MG63 (cell line): ENCODE measurements at regions not wholly inside any gene's neighbourhood (a gene's known extent, or its start where the extent isn't known, plus 50 kb on each side); places are given as distances from the start of the nearest gene placed in this dataset.

ENCODE experiments used
- DNase-seq: peaks from one replicate; pipeline ENCODE4 v3.0.0-alpha.2; 2020
- H3K27me3 ChIP-seq: fragments of 250-450 bp; sonication (Bioruptor Pico); 2 replicates; pipeline ENCODE4 v1.5.1; 2020; ENCODE audit warnings: mild to moderate bottlenecking, moderate library complexity
- H3K36me3 ChIP-seq: fragments of 250-450 bp; sonication (Bioruptor Pico); 2 replicates; pipeline ENCODE4 v1.5.1; 2020; ENCODE audit warnings: mild to moderate bottlenecking, moderate library complexity
- H3K4me3 ChIP-seq: fragments of 250-450 bp; sonication (Bioruptor Pico); 2 replicates; pipeline ENCODE4 v1.5.1; 2020; ENCODE audit warnings: mild to moderate bottlenecking, moderate library complexity
- H3K9me3 ChIP-seq: fragments of 250-450 bp; sonication (Bioruptor Pico); 2 replicates; pipeline ENCODE4 v1.5.1; 2020; ENCODE audit warnings: mild to moderate bottlenecking, moderate library complexity

DNA sequence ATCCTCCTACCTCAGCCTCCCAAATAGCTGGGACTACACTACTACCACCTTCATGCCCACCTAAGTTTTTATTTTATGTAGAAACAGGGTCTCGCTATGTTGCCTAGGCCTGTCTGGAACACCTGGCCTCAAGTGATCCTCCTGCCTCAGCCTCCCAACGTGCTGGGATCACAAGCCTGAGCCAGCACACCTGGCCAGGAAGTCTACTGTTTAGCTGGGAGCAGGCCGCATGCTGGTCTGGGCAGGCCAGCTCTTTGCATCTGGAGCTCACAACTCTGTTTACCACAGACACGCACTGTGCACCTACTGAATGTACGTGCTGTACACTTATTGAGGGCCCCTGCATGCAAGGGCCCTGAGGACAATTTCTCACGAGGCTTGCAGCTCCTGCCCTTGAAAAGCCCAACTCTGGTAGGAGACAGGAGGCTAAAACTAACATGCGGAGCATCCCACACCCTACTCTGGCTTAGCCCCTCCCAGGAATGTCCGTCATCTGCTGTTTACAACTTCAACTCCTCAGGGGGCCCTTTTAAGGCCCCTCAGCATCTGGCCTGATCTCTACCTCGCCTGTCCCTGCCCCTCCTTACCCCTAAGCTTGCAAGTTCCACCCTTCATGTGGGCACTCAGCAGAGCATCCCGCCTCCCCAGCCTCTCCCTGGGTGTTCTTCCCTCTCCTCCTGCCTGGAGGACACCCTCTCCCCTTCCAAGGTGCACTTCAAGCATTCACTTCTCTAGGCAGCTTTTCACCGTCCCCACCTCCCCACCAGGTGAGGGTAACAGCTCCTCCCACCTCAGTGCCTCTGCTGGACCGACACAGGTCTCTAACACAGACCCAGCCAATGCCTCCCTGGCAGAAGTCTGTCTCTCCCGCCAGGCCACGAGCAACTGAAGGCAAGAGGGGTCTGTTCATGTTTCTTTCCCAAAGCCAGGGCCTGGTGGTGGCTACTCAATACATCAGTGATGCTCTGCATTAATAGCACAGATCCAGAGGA lies 114.2 kb upstream of the UQCRFS1 start:
- H3K4me3 ChIP-seq: no peak overlapping the region
- DNase-seq: no peak
- no peaks in the 10 kb centered on the region for H3K9me3 ChIP-seq
- H3K27me3 ChIP-seq: 0 out of 2 replicates have a peak, but pooled peaks cover 3% of the 10 kb centered on the region
- no peaks in the 10 kb centered on the region for H3K36me3 ChIP-seq

DNA sequence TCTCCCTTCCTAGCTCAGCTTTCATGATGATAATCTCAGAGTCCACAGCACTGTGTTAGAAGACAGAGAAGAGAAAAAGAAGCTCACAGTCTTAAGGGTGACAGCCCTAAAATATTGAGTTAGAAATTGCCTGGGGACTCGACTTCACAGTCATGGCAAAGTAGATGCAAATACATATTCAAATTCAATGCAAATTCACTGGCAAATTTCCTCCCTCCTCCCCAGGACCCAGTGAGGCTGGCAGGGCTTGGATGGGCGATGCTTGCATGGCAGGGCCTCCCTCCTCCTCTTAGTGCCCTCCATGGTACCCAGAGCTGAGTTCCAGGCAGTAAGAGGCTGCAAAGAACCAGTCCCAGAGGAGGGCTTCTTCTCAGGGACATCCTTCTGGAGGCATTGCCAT lies 115.6 kb upstream of the UQCRFS1 start:
- Histone ChIP-seq H3K4me3 (no peak overlapping the region), H3K9me3 (no peaks in the 10 kb centered on the region), H3K36me3 (no peaks in the 10 kb centered on the region), H3K27me3 (no peaks in the 10 kb centered on the region)
- DNase-seq: no peak

DNA sequence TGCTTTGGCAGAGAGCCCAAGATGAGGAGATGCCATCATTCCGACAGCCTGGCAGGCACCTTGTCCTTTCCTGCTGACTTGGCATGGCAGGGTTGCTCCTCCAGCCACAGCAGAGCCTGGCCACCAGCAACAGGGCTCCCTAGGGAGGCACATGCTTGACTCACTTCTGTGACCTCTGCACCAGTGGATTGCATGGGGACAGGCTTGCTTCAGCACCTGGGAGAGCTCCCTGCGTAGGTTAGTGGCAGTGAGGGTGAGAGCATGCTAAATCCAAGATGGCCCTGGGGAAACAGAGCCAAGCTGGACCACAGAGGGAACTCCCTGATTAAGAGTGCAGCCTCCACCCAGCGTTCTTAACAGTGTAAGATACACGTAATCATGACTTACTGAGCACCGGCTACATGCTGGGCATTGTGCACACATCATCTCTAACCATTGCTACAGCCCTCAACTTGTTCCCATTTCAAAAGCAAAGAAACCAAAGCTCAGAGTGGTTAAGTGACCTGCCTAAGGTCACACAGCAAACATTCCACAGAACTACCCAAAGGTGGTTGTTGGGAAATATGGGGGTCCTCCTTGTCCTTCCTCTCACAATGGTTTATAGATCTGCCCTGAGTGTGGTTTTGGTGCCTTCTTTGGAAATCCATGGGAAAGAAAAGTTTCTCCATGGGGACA lies 116.6 kb upstream of the UQCRFS1 start:
- Histone ChIP-seq H3K9me3 (no peaks in the 10 kb centered on the region), H3K36me3 (no peaks in the 10 kb centered on the region)
- peak; percentile 33 for DNase-seq

DNA sequence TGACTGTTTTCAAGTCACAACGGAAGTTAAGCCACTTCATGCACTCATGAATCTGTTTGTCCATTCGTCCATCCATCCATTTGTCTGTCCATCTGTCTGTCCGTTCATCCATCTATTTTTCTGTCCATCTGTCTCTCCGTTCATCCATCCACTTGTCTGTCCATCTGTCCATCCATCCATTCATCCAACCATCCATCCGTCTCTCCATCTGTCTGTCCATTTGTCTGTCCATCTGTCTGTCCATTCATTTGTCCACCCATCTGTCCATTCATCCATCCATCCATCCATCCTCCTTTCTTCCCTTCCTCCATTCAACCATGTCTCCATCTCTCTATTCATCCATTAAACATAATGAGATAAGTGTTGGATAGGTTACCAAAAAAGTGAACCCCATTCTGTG lies 123.5 kb upstream of the UQCRFS1 start:
- Histone ChIP-seq H3K27me3 (no peaks in the 10 kb centered on the region), H3K36me3 (no peaks in the 10 kb centered on the region), H3K9me3 (no peaks in the 10 kb centered on the region), H3K4me3 (no peak overlapping the region)
- DNase-seq: no peak

More for the DNA sequence above, 116.6 kb upstream of the UQCRFS1 start:
- no peak overlapping the region for H3K4me3 ChIP-seq
- H3K27me3 ChIP-seq: no peaks in the 10 kb centered on the region

DNA sequence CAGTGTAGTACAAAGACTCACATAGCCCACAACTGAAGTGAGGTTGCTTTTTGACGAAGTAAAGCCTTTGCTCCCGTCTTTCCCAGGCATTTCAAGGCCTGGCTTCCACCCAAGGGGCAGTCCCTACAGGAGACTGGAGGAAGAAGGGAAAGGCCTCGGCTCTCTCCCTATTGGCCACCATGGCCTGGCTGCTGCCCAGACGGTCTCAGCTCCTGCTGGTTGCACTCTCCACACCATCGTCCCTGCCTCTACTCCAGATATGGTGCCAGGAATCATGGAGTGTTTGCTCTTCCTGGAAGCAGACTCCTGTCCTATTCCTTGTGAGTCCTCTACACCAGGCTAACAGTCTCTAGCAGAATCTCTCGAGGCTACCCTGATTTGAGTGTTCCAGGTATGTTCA lies 124.1 kb upstream of the UQCRFS1 start:
- Histone ChIP-seq H3K9me3 (no peaks in the 10 kb centered on the region), H3K4me3 (no peak overlapping the region), H3K36me3 (no peaks in the 10 kb centered on the region), H3K27me3 (no peaks in the 10 kb centered on the region)
- DNase-seq: no peak

DNA sequence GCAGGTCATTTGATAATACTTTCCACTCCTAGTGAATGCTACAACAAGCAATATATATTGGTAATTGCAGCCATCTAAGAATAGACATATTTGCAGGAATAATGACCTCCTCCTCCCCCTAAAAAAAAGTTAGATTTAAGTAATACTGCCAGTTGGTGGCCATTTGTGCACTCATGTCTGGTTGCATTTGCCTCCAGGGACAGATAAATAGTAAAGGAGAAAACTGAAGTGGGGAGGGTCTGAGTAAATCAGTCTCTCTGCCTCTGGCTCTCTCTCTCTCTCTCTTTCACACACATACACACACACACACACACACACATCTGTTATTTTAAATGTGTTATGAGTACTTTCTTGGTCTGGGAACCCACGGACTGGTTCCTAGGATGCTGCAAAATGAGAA lies 125.5 kb upstream of the UQCRFS1 start:
- Histone ChIP-seq H3K4me3 (no peak overlapping the region), H3K27me3 (no peaks in the 10 kb centered on the region), H3K36me3 (no peaks in the 10 kb centered on the region), H3K9me3 (no peaks in the 10 kb centered on the region)
- DNase-seq: no peak

DNA sequence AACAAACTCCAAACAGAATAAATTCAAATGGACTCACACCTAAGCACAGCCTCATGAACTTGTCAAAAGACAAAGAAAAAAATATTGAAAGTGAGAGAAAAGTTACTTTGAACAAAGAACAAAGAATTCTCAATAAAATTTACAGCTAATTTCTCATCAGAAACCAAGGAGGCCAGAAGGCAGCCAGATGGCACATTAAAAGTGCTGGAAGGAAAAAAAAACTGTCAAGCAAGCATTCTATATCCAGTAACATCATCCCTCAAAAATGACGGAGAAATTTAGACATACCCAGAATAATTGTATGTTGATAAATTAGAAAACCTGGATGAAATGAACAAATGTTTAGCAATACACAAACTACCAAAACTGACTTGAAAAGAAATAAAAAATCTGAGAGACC lies 129.8 kb upstream of the UQCRFS1 start:
- no peak overlapping the region for H3K4me3 ChIP-seq
- no peak for DNase-seq
- 0 out of 2 replicates have a peak, but pooled peaks cover 3% of the 10 kb centered on the region for H3K9me3 ChIP-seq
- H3K27me3 ChIP-seq: no peaks in the 10 kb centered on the region
- no peaks in the 10 kb centered on the region for H3K36me3 ChIP-seq

DNA sequence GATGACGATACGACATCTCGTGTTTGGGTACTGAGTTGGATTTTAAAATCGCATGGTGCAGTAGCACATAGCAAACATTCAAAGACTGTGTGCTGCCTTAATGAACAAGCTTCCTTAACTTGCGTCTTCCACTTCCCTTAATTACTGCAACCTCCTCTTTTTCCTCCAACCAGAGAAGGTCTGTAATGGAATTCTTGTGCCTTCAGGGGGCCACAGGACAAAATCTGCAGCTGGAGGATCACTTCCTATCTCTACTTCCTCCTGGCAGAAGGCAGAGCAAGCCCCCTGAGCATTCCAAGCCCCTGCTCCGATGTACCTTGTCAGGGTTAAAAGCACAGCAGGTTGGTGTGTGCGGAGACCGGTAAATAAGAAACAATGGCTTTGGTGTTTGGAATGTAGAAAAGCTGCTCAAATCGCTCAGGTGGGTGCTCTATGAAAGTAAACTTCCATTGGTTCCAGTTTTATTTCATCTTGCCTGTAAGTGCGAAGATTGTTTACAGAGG lies 151.3 kb upstream of the UQCRFS1 start:
- Histone ChIP-seq H3K27me3 (no peaks in the 10 kb centered on the region), H3K36me3 (no peaks in the 10 kb centered on the region), H3K4me3 (no peak overlapping the region), H3K9me3 (no peaks in the 10 kb centered on the region)
- DNase-seq: no peak

DNA sequence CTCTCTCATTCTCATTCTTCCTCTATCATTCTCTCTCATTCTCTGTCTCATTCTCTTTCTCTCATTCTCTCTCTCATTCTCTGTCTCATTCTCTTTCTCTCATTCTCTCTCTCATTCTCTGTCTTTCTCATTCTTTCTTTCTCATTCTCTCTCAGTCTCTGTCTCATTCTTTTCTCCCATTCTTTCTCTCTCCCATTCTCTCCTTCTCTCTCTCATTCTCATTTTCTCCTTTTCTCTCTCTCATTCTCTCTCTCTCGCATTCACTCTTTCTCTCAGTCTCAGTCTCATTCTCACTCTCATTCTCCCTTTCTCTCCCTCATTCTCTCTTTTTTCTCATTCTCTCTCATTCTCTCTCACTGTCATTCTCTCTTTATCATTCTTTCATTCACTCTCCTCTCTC lies 152.0 kb upstream of the UQCRFS1 start:
- no peak for DNase-seq
- Histone ChIP-seq H3K9me3 (no peaks in the 10 kb centered on the region), H3K36me3 (no peaks in the 10 kb centered on the region), H3K27me3 (no peaks in the 10 kb centered on the region), H3K4me3 (no peak overlapping the region)

DNA sequence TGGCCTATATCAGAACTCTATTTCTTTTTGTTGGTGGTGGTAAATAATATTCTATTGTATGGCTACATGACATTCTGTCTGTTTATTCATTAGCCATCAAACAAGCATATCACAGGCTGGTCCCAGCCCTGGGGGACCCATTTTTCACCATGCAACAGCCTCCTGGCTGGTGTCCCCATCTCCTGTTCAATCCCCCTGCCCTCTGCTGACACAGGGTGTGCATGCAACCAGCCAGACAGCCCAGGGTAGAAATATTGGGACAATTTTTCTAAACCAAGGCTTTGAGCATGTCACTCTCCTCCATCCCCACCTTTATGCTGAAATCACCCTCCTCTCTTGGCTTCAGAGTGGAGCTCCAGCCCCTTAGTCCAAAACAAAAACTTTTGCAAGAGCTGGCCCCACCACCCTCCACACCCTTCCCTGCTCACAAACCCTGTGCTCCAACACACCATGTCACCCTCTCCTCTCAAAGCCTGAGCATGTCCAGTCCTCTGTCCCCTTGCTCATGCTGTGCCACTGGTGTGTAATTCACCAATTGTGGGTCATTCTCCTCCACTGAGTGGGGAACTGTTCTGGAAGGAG lies 153.0 kb upstream of the UQCRFS1 start:
- H3K9me3 ChIP-seq: no peaks in the 10 kb centered on the region

DNA sequence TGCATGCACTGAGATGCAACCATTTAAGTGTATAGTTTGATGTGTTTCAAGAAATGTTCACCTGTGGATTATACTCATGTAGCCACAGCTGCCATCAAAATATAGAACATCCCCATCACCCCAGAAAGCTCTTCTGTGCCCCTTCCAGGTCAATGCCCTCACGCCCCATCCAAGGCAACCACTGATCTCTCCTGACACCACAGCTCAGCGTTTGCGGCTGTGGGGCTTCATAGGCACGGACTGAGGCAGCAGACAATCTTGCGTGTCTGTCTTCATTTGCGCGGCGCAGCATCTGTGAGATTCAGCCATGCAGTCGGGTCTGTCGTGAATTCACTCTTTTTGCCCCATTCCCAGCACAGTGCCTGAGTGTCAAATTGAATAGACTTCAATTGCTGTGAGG lies 153.8 kb upstream of the UQCRFS1 start:
- DNase-seq: no peak
- Histone ChIP-seq H3K9me3 (no peaks in the 10 kb centered on the region), H3K4me3 (no peak overlapping the region), H3K27me3 (no peaks in the 10 kb centered on the region), H3K36me3 (no peaks in the 10 kb centered on the region)

More for the DNA sequence above, 153.0 kb upstream of the UQCRFS1 start:
- no peaks in the 10 kb centered on the region for H3K36me3 ChIP-seq
- no peaks in the 10 kb centered on the region for H3K27me3 ChIP-seq
- H3K4me3 ChIP-seq: no peak overlapping the region
- DNase-seq: no peak

DNA sequence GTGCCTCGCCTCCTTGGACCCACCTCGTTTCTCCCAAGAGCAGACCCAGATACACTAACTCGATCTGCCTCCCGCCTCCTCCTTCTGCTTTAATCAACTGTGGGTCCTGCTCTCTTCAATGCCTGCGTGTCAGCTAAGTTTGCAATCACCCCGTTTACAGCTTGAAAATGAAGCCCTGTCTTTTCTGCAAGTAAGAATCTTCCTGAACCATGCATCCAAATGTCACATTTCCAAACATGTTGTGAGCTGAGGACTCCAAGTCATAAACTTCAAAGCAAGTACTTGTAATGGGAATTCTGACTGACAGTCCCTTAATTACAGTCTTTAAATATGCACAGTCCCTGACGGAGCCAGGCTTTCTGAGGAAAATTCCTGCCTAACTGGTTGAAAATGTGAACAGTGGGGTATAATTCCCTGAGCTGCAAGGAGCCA lies 154.9 kb upstream of the UQCRFS1 start:
- Histone ChIP-seq H3K9me3 (no peaks in the 10 kb centered on the region), H3K4me3 (no peak overlapping the region), H3K27me3 (no peaks in the 10 kb centered on the region), H3K36me3 (no peaks in the 10 kb centered on the region)
- no peak for DNase-seq

DNA sequence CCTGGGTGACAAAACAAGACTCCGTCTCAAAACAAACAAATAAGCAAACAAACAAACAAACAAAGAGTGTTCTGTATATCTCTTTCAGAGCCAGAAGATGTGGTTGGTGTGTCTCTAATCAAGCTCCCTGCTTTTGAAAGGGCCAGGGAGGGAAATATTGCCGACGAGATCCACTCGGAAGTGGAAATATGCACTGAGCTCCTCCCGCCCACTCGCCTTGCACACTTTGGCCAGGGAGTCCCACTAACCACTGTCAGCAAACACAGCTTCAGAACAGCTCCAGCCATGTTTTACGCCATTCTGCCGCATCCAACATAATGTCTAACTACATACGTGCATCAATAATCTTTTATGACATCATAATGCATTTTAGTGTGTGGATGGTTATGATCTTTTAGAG lies 155.5 kb upstream of the VSTM2B start:
- Histone ChIP-seq H3K4me3 (no peak overlapping the region), H3K36me3 (no peaks in the 10 kb centered on the region), H3K9me3 (no peaks in the 10 kb centered on the region), H3K27me3 (no peaks in the 10 kb centered on the region)
- no peak for DNase-seq

DNA sequence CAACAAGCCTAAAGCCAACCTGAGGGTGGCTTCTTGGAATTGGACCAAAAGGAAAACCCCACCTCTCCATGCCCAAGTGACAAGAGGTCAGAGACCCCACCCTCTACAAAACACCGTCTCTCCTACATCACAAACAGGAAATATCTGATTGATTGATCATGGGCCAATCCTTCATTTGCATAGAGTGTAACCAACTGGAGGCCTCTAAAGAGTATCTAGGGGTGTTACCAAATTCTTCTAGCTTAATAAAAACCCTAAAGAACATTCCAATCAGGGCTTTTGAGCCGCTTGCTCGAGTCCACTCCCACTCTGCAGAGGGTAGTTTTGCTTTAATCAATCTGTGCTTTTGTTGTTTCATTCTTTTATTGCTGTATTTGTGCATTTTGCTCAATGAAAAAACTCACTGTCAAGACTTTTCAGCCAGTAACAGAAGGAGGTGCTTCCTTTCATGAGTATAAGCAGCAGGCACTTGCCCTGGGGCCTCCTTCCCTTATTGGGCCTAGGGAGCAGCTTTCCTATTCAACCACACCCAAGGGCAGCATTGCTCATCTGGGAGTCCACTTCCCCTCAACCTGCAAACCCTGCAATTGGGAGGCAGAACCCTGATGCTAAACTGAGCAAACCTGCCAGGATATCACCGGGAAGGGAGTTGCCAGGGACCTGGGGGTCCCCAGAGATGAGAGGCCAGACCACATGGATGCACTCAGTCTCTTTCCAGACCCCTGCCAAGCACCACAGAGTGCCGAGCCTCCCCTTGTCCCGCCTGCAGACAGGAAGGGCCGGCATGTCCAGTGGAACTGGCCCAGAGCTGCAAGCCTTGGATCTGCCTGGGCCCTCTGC lies 154.3 kb upstream of the VSTM2B start:
- H3K9me3 ChIP-seq: no peaks in the 10 kb centered on the region
- no peaks in the 10 kb centered on the region for H3K36me3 ChIP-seq
- DNase-seq: no peak

DNA sequence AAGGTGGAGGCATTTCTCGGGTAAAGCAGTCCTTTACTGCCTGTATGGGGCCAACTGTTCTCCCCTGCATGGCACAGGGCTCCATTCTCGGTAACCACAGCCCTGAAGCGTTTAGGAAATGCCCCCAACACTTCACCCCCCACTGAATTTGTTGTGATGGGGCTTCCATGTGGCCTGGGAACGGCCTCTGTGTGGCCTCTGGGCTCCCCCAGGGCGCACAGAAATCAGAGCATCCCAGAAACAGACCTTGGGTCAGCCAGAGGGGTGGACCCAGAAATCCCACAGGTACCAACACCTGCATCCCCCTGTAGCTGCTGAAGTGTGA lies 153.7 kb upstream of the VSTM2B start:
- Histone ChIP-seq H3K36me3 (no peaks in the 10 kb centered on the region), H3K9me3 (no peaks in the 10 kb centered on the region), H3K27me3 (peaks cover 2% of the 10 kb centered on the region; the same call in 1 of the 2 replicates), H3K4me3 (no peak overlapping the region)
- DNase-seq: no peak

More for the DNA sequence above, 154.3 kb upstream of the VSTM2B start:
- Histone ChIP-seq H3K27me3 (peaks cover 2% of the 10 kb centered on the region; the same call in 1 of the 2 replicates), H3K4me3 (no peak overlapping the region)

DNA sequence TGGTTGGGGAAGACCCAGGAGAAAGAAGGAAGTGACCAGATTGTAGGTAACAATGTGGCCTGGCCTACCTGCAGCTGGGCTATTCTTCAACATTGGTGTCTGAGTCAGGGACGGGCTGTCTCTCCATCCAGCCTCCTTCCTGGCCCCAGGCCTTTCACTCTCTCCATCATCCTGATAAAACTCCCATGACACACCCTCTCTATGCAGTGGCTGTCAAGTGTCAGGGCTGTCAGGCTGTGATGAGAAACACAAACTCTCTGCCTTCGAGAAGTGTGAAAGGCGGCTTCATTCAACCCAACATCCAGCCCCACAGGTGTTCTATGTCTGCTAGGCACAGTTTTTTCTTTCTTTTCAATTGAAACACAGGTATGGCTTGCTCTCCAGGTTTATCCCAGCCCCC lies 153.3 kb upstream of the VSTM2B start:
- Histone ChIP-seq H3K27me3 (peaks cover 2% of the 10 kb centered on the region; the same call in 1 of the 2 replicates), H3K36me3 (no peaks in the 10 kb centered on the region), H3K4me3 (no peak overlapping the region), H3K9me3 (no peaks in the 10 kb centered on the region)
- no peak for DNase-seq
